Body of pancreas (tissue), 4 donors: ENCODE measurements at regions not wholly inside any gene's neighbourhood (a gene's known extent, or its start where the extent isn't known, plus 50 kb on each side); places are given as distances from the start of the nearest gene placed in this dataset.

Experiments
- CTCF ChIP-seq, 7 experiments: fragments of 450-650 bp in 4 of 7; fragments of 200-600 bp in 3 of 7; sonication (generic) in 3 of 7; IDR thresholded peaks; one replicate each; pipeline ENCODE4 v1.5.1; 2016 to 2019; ENCODE audit warnings: antibody characterized with exemption in 7 of 7
- POLR2A ChIP-seq, 3 donors: fragments of 450-650 bp; IDR thresholded peaks; one replicate each; pipeline ENCODE4 v1.6.1; 2016; ENCODE audit warnings: antibody characterized with exemption in 3 of 3, mild to moderate bottlenecking in 2 of 3

- TF ChIP-seq CTCF (IDR thresholded peaks at IDR 0.05) (no peak), POLR2A (IDR thresholded peaks at IDR 0.05) (no peak)
These were observed 231.2 kb downstream of the NHLRC3 start for GRCh38 chr13:39269411-39269810.
